AG20443 (cell line): ENCODE measurements at regions not wholly inside any gene's neighbourhood (a gene's known extent, or its start where the extent isn't known, plus 50 kb on each side); places are given as distances from the start of the nearest gene placed in this dataset.
"Not testable (repeated sequence)": the region's sequence is repeated elsewhere in the genome, so short reads cannot be mapped to it uniquely, and the experiment has no call there.

ENCODE experiments used
- DNase-seq: peaks from one replicate; pipeline ENCODE4 v3.0.0; 2012; ENCODE audit warnings: low spot score, mixed read lengths

DNA sequence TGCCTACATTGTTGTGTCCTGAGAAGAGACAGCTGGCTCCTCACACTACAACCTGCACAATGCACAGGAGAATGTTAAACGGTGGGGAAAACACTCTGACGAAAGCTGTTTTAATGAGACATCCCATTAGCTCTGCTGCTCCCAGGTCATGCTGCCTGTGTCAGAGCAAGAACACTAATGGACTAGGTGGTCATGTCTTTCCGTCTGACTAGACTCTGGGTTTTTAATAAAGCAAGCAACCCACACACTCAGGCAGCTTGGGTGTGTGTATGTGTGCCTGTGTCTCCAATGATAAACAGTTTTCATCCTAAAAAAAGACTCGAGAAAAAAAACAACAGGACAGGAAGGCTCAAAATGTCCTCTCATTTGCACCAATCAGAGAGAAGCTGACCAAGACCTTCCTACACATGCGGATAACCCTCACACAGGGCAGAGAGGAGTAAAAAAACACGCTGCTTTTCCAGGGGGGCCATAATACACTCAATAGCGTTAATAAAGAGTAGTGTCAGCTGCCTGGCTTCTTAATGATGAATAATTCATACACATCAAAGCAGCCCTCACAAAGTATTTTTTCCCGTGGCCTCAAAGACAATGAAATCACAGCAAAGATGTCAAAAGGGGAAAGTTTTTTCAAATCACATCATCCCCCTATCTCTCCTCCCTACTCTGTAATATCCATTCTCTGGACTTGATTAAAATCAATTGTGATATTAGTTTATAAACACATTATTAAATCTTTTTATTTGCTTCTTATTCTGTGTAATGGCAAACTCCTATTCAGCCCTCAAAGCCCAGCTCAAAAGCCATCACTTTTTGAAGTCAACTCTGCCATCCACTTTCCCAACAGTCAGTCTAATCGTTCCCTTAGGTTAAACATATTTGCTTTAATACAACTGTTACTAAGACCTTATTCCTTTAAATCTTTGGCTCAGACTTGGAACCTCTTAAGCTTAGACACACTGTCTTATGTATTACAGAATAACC lies 244.2 kb upstream of the CDH11 start:
- no peak for DNase-seq

DNA sequence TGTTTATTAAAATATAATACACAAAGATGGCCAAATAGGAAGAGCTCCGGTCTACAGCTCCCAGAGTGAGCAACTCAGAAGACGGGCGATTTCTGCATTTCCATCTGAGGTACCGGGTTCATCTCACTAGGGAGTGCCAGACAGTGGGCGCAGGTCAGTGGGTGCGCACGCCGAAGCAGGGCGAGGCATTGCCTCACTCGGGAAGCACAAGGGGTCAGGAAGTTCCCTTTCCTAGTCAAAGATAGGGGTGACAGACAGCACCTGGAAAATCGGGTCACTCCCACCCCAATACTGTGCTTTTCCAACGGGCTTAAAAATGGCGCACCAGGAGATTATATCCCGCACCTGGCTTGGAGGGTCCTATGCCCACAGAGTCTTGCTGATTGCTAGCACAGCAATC lies 234.9 kb upstream of the CDH11 start:
- DNase-seq: not testable (repeated sequence)

- no peak for DNase-seq
Observed at GRCh38 chr16:65355706-65356105, 233.8 kb upstream of the CDH11 start.

- DNase-seq: no peak
Observed at GRCh38 chr16:65353183-65353582, 231.3 kb upstream of the CDH11 start.

DNA sequence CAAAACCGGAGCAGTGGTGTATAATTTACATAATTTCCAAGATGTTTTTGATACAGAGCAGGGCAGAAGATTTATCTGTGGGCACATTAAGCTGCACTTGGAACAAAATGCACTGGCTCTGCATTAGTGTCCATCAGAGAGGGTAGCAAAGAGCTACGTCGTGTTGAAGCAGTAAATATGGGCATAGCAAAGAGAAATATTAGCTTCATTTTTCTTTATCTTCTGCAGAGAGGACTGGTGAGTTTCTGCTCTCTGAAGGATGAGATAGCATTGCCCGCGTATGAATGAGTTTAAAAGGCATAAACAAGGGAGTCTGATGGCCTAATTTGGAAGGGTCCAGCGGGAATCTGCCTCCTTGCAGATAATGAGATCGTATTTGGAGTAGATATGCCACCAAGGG lies 227.8 kb upstream of the CDH11 start:
- DNase-seq: no peak

GRCh38 chr16:65343556-65343955 lies 221.7 kb upstream of the CDH11 start:
- DNase-seq: no peak

DNA sequence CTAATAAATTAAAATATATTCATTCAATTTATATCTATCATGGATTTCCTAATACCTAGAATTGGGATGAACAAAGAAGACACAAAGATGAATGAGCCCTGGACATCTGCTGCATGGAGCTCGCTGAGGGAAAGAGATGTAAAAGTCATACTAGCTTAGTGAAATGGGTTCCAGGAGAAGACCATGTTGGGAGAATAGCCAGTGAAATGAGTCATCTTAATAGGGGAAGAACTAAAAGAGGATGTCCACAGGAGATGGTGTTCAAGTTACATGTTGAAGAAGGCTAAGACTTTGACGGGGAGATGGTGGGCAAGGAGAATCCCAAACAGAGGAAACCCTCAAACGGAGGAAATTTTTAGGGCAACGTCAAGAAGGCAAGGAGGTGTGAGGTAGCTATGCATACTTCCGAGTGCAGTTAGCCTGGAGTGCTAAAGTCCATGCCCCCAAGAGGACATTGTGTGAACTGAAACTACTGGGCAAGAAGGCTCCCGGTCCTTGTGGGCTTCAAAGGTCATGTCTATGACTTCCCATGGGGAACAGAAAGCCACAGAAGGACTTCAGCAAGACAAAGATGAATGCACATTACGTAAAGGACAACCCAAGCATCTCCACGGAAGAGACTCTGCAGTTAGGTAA lies 220.5 kb upstream of the CDH11 start:
- no peak for DNase-seq

DNA sequence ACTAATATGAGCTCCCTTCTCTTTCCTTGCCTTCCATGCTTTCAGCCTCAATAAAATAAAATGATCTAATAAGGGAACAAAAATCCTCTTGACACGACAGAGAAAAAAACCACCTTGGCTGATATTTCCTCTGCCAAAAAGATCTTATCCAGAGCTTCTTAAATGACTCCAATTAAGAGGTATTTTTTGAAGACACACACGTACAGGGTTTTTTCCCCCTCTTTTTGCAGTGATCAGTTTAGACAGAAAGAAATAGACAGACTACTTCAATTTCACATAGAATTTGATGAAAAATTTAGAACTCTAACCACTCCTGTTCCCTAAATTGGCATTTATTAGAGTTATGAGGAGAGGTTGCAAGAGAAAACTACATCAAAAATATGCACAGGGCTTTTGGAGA lies 217.2 kb upstream of the CDH11 start:
- DNase-seq: no peak

DNA sequence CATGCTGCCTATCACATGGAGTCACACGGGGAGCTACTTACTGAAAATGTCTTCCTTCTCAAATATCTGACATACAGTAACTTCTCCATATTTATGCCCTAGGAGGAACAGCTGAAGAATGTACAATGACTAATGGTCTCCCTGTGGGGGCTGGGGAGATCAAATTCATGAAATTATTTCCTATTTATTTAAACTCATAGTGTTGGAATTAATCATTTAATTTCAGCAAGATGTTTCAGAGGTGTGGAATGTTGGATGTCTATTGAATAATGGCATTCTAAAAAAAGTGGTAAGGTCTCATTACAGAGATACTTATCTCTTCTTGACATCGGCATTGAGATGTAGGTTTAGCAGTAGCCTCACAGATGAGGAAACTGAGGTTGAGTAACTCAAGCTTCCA lies 214.3 kb upstream of the CDH11 start:
- peak; percentile 59 for DNase-seq

DNA sequence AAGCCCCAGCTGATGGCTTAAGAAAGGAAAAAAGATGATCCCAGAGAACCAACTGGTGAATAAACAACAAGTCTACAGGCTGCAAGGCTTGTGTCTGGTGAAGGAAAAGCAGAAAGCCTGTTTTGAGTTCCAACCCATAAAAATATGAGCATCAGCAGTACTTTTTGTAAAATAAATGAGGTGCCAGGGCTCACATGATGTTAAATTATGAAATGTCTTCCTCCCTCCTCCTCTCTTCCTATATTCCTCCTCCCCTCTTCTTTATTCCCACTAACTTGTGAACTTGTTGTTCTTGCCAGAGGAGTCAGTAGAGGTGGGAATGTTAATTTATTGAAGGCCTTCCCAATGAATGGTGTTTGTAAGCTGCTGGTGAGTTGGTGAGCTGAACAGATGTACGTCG lies 212.2 kb upstream of the CDH11 start:
- DNase-seq: no peak

GRCh38 chr16:65333283-65333682 lies 211.4 kb upstream of the CDH11 start:
- DNase-seq: no peak

- DNase-seq: no peak
Observed at GRCh38 chr16:65327346-65327745, 205.5 kb upstream of the CDH11 start.

- no peak for DNase-seq
Observed at GRCh38 chr16:65323655-65324237, 201.9 kb upstream of the CDH11 start.

DNA sequence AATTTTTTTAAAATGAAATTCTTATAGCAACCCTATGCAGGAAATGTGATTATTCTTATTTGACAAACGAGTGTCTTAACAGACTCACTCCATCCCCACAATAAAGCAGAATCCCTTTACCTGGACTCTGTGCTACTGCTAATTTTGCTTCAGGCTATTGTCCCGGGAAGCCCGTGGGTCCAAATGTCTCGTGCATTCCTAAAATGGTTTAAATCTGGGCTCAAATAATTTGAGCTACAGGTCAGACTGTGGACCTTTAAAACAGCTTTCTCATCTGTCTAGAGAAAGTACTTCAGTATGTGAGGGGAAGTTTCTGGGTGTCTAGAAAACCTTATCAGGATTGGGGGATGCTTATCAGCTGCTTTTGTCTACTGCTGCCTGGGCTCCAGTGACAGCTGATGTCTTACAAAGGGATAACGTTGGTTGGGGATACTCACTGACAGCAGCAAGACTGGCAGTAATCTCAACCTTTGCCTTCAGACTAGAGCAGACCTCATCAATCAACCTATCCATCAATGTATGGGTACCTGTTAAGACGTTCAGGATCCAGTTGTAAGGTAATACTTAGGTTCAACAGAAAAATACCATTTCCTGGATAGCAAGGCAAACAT lies 197.9 kb upstream of the CDH11 start:
- no peak for DNase-seq

DNA sequence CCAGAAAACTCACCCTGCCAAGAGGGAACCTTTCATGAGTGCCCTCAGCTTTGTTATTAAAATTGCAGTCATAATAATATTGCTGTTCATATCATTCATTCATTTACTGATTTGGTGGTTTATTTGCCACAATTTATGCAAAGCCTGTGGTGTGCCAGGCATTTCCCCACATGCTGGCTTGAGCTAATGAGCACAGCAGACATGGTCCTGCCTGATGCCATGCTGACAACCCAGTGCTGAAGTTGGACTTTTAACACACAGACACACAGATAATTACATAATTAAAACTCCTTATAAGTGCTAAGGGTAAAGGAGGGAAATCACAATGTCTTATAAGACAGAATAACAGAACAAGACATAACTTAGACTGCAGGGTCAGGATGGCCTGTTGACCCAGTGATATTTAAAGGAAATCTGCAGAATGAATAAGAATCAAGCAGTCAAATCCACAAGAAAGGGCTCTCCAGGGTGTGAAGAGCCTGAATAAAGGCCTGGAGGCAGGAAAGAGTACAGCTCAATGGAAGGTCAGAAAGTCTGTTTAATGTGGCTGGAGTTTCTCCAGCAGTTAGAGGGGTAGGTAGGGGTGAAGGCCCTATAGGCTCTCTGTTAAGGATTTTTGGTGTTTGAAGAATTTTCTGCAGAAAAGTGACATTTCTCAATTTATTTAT lies 196.9 kb upstream of the CDH11 start:
- no peak for DNase-seq

GRCh38 chr16:65318138-65318537 lies 196.3 kb upstream of the CDH11 start:
- no peak for DNase-seq

DNA sequence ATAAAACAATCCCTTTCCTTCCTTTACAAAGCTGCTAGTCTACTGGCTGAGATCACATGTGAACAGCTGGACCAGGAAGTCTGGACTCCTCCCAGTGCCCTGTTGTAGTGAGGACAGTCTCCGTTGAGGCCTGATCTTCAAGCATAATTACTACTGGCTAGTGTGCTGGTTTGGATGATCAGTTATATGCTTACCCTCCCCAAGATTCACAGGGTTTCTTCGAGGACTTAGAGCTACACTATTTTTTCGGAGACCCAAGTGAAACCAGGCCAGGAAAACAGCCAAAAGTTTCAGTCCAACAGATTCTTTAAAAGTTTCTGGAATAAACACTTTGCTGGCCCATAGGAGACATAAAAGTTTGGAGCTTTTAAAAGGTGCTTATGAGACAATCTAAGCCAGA lies 194.9 kb upstream of the CDH11 start:
- no peak for DNase-seq

GRCh38 chr16:65315081-65315780 lies 193.4 kb upstream of the CDH11 start:
- no peak for DNase-seq

DNA sequence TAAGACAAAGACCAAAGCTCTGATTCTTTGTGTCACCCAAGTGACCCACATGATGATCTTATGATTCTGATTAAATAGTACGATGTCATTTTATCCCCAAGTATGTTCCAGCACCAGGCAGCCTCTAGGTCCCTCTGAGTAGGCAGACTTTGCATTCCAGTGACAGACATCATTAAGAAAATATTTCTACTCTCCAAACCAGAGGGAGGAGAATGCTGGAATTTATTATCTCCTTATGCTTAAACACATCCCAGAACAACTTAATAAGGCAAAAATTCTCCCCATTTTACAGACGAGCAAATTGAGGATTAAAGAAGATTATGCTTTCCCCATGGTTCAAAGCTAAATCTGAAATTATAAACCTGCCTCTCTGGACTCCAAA lies 192.8 kb upstream of the CDH11 start:
- peak; percentile 65 for DNase-seq

- no peak for DNase-seq
Observed at GRCh38 chr16:65313936-65314626, 192.2 kb upstream of the CDH11 start.

DNA sequence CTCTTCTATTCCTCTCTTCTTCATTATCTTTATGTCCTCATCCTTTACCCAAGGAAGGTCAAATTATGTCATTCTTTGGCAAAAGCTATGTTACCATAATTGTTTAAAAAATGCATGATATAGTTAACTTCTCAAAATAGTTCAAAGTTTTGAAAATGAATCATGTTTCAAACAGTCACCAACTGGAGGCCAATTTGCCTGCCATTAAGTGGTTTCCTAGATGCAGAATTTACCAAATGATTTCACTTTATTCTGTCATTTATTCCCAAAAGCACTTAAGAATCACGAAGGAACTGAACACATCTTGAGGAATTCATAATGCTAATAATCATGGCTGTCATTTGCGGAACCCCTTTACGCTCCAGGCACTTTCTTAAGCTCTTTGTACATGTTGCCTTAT lies 190.9 kb upstream of the CDH11 start:
- peak; percentile 27 for DNase-seq
